Astrocyte (in vitro differentiated cells and primary cell): ENCODE measurements at regions not wholly inside any gene's neighbourhood (a gene's known extent, or its start where the extent isn't known, plus 50 kb on each side); places are given as distances from the start of the nearest gene placed in this dataset.

ENCODE experiments used
- DNase-seq: peaks from one replicate; pipeline ENCODE4 v3.0.0-alpha.2; 2010; ENCODE audit warnings: low read depth
- FAIRE-seq: peaks from 2 replicates; lab custom pipeline; 2011; peaks lifted over from hg19 to GRCh38; lab: Jason Lieb, UNC
- H2AFZ ChIP-seq: 2 replicates; pipeline ENCODE4 v1.6.0; 2012; ENCODE audit warnings: low read depth, low read length, inconsistent platforms
- H3K27ac ChIP-seq: 2 replicates; pipeline ENCODE4 v1.5.1; 2011; ENCODE audit warnings: low read depth, low read length, inconsistent platforms
- H3K27me3 ChIP-seq: 2 replicates; pipeline ENCODE4 v1.6.0; 2011; ENCODE audit warnings: low read length, inconsistent platforms; ENCODE audit not compliant: insufficient read depth
- H3K36me3 ChIP-seq: 2 replicates; pipeline ENCODE4 v1.5.1; 2011; ENCODE audit warnings: low read length, inconsistent platforms; ENCODE audit not compliant: insufficient read depth
- H3K4me1 ChIP-seq: 2 replicates; pipeline ENCODE4 v1.5.1; 2011; ENCODE audit warnings: low read length, inconsistent platforms; ENCODE audit not compliant: insufficient read depth
- H3K4me2 ChIP-seq: 2 replicates; pipeline ENCODE4 v1.6.0; 2012; ENCODE audit warnings: low read length, inconsistent platforms
- H3K4me3 ChIP-seq: 2 replicates; pipeline ENCODE4 v1.5.1; 2011; ENCODE audit warnings: low read depth, mild to moderate bottlenecking, low read length, inconsistent platforms; ENCODE audit not compliant: insufficient read depth
- H3K79me2 ChIP-seq: 2 replicates; pipeline ENCODE4 v1.6.0; 2012; ENCODE audit warnings: mild to moderate bottlenecking, low read length, inconsistent platforms; ENCODE audit not compliant: insufficient read depth
- H3K9ac ChIP-seq: 2 replicates; pipeline ENCODE4 v1.6.0; 2012; ENCODE audit warnings: mild to moderate bottlenecking, low read length, inconsistent platforms
- H3K9me3 ChIP-seq: 2 replicates; pipeline ENCODE4 v1.5.1; 2012; ENCODE audit warnings: low read depth, mild to moderate bottlenecking, low read length, inconsistent platforms; ENCODE audit not compliant: insufficient read depth
- H4K20me1 ChIP-seq: 2 replicates; pipeline ENCODE4 v1.6.0; 2012; ENCODE audit warnings: low read length, inconsistent platforms; ENCODE audit not compliant: insufficient read depth
- H3K27ac Mint-ChIP-seq: one replicate; pipeline ENCODE4 v1.8.0; 2021; ENCODE audit warnings: mild to moderate bottlenecking, mixed read lengths; ENCODE audit not compliant: unreplicated experiment
- H3K27me3 Mint-ChIP-seq: one replicate; pipeline ENCODE4 v1.8.0; 2021; ENCODE audit warnings: low read depth, mixed read lengths; ENCODE audit not compliant: unreplicated experiment
- H3K36me3 Mint-ChIP-seq: one replicate; pipeline ENCODE4 v1.8.0; 2021; ENCODE audit warnings: low read depth, mixed read lengths; ENCODE audit not compliant: unreplicated experiment
- H3K4me1 Mint-ChIP-seq: one replicate; pipeline ENCODE4 v1.8.0; 2021; ENCODE audit warnings: low read depth, mixed read lengths; ENCODE audit not compliant: unreplicated experiment
- H3K4me3 Mint-ChIP-seq: one replicate; pipeline ENCODE4 v1.8.0; 2021; ENCODE audit warnings: mild to moderate bottlenecking, moderate library complexity, mixed read lengths; ENCODE audit not compliant: unreplicated experiment
- H3K9me3 Mint-ChIP-seq: one replicate; pipeline ENCODE4 v1.8.0; 2021; ENCODE audit warnings: mild to moderate bottlenecking, mixed read lengths; ENCODE audit not compliant: unreplicated experiment
- EZH2 ChIP-seq: IDR thresholded peaks from 2 replicates; pipeline ENCODE4 v1.6.1; 2012; ENCODE audit warnings: mild to moderate bottlenecking, low read length, inconsistent platforms; ENCODE audit not compliant: insufficient read depth
- TF ChIP-seq, protein P1 (sequence below): IDR thresholded peaks from 2 replicates; pipeline ENCODE4 v1.5.1; 2011; ENCODE audit warnings: low read depth, mild to moderate bottlenecking, inconsistent platforms, low read length, moderate library complexity; ENCODE audit not compliant: insufficient read depth

DNA sequence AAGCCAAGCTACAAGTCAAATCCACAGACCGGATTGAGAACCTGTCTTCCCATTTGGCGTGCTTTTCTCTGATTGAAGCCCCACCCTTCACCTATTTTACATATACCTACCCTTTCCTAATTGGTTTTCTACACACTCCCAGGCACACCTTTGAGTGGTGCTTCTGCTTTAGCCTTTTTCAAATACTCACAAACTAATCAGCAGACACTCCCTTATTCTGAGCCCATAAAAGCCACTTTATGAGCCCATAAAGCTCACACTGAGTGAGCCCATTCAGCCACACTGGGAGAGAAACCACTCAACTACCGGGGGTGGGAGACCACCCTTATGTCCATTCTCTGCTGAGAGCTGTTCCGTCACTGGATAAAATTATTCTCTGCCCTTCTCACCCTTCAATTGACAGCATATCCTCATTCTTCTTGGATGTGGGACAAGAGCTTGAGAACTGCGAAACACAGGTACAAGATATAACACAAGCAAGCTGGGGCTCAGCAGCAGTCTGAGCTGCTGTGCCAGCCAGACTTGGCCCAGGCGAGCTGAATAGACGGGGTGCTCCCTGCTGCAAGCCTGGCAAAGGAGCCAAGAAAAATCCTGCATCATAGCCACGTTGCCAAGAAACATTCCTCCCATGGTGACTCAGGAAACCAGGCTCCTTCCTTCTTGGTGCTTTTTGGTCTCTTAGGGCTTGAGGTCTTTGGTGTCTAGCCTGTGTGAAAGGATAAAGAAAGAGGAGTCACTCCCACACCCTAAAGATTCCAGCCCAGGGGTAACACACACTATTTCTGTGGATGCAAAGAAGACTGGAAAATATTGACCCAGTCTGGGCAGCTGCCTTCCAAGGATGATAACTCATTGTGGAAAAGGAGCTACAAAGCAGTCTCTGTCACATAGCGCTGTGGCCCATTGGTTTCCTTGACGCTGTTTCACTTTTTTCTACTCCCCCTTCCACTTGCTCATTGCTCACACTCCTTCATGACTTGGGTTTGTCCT, 609.7 kb downstream of the MCTP2 start:
- H3K9ac ChIP-seq: no peak overlapping the region
- peak overlapping the region; percentile 48 for H3K27ac ChIP-seq
- H3K27me3 ChIP-seq: no peaks in the 10 kb centered on the region
- peak overlapping the region; percentile 50 for H3K4me2 ChIP-seq
- peaks cover 3% of the 10 kb centered on the region for H3K4me1 ChIP-seq
- TF ChIP-seq, protein P1, sequence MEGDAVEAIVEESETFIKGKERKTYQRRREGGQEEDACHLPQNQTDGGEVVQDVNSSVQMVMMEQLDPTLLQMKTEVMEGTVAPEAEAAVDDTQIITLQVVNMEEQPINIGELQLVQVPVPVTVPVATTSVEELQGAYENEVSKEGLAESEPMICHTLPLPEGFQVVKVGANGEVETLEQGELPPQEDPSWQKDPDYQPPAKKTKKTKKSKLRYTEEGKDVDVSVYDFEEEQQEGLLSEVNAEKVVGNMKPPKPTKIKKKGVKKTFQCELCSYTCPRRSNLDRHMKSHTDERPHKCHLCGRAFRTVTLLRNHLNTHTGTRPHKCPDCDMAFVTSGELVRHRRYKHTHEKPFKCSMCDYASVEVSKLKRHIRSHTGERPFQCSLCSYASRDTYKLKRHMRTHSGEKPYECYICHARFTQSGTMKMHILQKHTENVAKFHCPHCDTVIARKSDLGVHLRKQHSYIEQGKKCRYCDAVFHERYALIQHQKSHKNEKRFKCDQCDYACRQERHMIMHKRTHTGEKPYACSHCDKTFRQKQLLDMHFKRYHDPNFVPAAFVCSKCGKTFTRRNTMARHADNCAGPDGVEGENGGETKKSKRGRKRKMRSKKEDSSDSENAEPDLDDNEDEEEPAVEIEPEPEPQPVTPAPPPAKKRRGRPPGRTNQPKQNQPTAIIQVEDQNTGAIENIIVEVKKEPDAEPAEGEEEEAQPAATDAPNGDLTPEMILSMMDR: no peak
- TF ChIP-seq EZH2: no peak
- Mint-ChIP-seq H3K9me3 (peaks cover 2% of the 10 kb centered on the region), H3K36me3 (peaks cover 1% of the 10 kb centered on the region), H3K4me3 (no peak overlapping the region), H3K27me3 (no peaks in the 10 kb centered on the region), H3K4me1 (peaks cover 4% of the 10 kb centered on the region), H3K27ac (peak overlapping the region; percentile 67)
- H3K4me3 ChIP-seq: no peak overlapping the region
- FAIRE-seq: no peak
- H3K9me3 ChIP-seq: no peaks in the 10 kb centered on the region
- no peaks in the 10 kb centered on the region for H3K36me3 ChIP-seq
- H2AFZ ChIP-seq: no peak overlapping the region
- DNase-seq: peak; percentile 83
- H3K79me2 ChIP-seq: no peaks in the 10 kb centered on the region
- H4K20me1 ChIP-seq: no peaks in the 10 kb centered on the region

DNA sequence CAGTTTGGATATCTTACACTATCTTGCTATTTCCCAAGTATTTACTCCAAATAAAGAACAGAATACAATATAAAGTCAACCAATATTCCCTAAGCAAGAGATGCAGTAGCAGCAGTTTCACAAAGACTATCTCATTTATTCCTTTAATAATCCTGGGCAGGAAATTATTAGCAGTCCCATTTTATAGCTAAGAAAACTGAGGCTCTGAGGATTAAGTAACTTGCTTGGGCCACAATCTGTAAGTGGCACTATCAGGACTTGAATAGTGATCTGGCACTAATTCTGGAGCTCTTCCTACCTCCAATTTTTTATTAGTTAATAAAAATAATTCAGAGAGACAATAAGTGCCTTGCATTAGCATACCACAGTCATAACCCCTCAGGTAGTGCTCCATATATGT, 611.7 kb downstream of the MCTP2 start:
- H3K27me3 Mint-ChIP-seq: no peaks in the 10 kb centered on the region
- peaks cover 4% of the 10 kb centered on the region for H3K4me1 Mint-ChIP-seq
- H3K27ac Mint-ChIP-seq: no peak overlapping the region
- no peaks in the 10 kb centered on the region for H4K20me1 ChIP-seq
- H3K4me1 ChIP-seq: peaks cover 3% of the 10 kb centered on the region
- H3K9me3 Mint-ChIP-seq: peaks cover 2% of the 10 kb centered on the region
- H3K4me3 Mint-ChIP-seq: no peak overlapping the region
- no peak for DNase-seq
- H3K27me3 ChIP-seq: no peaks in the 10 kb centered on the region
- no peak overlapping the region for H3K4me3 ChIP-seq
- H3K36me3 ChIP-seq: no peaks in the 10 kb centered on the region
- no peak for FAIRE-seq
- H3K9me3 ChIP-seq: no peaks in the 10 kb centered on the region
- no peaks in the 10 kb centered on the region for H3K79me2 ChIP-seq
- no peak for TF ChIP-seq EZH2
- TF ChIP-seq, protein P1: no peak
- no peak overlapping the region for H2AFZ ChIP-seq
- peaks cover 1% of the 10 kb centered on the region for H3K36me3 Mint-ChIP-seq
- H3K27ac ChIP-seq: no peak overlapping the region
- no peak overlapping the region for H3K9ac ChIP-seq
- no peak overlapping the region for H3K4me2 ChIP-seq

- H3K4me1 ChIP-seq: peaks cover 3% of the 10 kb centered on the region
- DNase-seq (no peak), FAIRE-seq (no peak)
- H3K79me2 ChIP-seq: no peaks in the 10 kb centered on the region
- H3K27ac Mint-ChIP-seq: no peak overlapping the region
- no peak overlapping the region for H3K4me3 Mint-ChIP-seq
- peaks cover 1% of the 10 kb centered on the region for H3K36me3 Mint-ChIP-seq
- H3K9me3 Mint-ChIP-seq: peaks cover 5% of the 10 kb centered on the region
- peaks cover 4% of the 10 kb centered on the region for H3K4me1 Mint-ChIP-seq
- H3K4me3 ChIP-seq: no peak overlapping the region
- H3K4me2 ChIP-seq: peak overlapping the region; percentile 81
- no peaks in the 10 kb centered on the region for H4K20me1 ChIP-seq
- no peaks in the 10 kb centered on the region for H3K27me3 Mint-ChIP-seq
- H2AFZ ChIP-seq: no peak overlapping the region
- H3K27ac ChIP-seq: no peak overlapping the region
- no peak overlapping the region for H3K9ac ChIP-seq
- no peaks in the 10 kb centered on the region for H3K27me3 ChIP-seq
- H3K9me3 ChIP-seq: no peaks in the 10 kb centered on the region
- H3K36me3 ChIP-seq: no peaks in the 10 kb centered on the region
- no peak for TF ChIP-seq EZH2
- TF ChIP-seq, protein P1: no peak
These were observed 612.8 kb downstream of the MCTP2 start for GRCh38 chr15:94844198-94844537.
